HG02610 (cell line): ENCODE measurements at regions not wholly inside any gene's neighbourhood (a gene's known extent, or its start where the extent isn't known, plus 50 kb on each side); places are given as distances from the start of the nearest gene placed in this dataset.
"Not testable (repeated sequence)": the region's sequence is repeated elsewhere in the genome, so short reads cannot be mapped to it uniquely, and the experiment has no call there.

Source experiments
- ATAC-seq: cut with Tn5 transposase; IDR thresholded peaks from one replicate; pipeline ENCODE4 v1.9.1; 2021; ENCODE audit warnings: mild to moderate bottlenecking, moderate library complexity; ENCODE audit not compliant: unreplicated experiment

DNA sequence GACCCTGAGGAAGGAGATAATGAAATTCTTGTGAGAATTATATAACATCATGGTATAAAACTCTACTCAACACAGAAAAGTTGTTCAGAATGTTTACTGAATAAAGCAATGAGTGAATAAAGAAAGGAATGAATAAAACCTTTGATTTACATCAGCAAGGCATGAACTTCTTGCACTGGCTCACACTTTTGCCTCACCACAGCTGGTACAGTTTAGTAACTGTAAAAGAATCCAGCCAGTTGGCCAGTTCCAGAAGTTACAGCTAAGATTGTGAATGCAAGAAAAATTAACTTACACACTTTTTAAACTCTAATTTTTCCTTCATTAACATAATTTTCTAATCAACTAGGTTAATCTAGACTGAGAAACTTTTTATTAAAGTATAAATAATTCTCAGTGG, 490.9 kb downstream of the NFIB start:
- no peak for ATAC-seq

DNA sequence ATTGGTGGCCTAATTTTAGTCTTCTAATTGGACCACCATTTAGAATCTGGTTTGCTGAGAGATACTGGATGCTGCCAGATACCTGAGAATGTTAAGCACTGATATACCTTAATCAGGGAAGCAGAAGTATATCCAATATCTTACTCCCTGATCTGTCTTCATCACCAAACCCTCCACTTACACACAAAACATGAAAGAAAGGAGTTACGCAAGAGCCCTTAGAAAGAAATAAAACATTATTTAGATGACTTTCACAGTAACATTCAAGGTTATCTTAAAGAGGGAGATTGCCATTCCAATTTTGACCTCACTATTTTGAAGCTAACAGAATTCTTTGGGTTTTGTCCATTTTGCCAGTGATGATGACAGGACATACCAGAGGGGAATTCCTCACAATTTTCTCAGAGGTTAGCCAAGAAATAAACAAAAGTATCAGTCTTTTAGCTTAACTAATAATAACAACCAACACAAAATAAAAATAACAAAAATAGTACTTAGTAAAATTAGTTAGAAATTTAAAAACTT, 496.1 kb downstream of the NFIB start:
- no peak for ATAC-seq

- ATAC-seq, result no peak
Observed at GRCh38 chr9:13816837-13817236, 497.1 kb downstream of the NFIB start.

- ATAC-seq, result no peak
Observed at GRCh38 chr9:13814647-13815400, 499.1 kb downstream of the NFIB start.

- no peak for ATAC-seq
Observed at GRCh38 chr9:13811876-13812275, 502.1 kb downstream of the NFIB start.

DNA sequence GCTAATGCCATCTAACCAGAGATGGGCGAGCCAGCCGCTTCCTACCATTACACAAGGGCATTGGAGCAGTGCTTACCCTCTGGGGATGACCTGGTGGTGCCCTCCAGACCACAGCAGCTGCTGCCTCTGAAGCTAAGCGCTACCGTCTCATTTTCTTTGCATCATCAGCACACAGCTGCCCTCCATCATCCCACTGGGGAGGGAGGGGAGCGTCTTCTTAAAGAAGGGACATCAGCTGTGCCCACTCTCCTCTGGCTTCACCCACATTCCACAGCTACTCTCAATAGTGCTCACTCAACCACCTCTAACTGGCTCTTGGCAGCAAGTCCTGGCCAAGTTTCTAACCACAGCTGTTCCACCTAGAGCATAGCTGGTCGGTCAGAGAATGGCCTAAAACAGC, 503.4 kb downstream of the NFIB start:
- ATAC-seq, result no peak

GRCh38 chr9:13809401-13809800, 504.5 kb downstream of the NFIB start:
- ATAC-seq, result no peak

GRCh38 chr9:13807118-13807517, 506.8 kb downstream of the NFIB start:
- no peak for ATAC-seq

GRCh38 chr9:13806714-13807113, 507.2 kb downstream of the NFIB start:
- no peak for ATAC-seq

DNA sequence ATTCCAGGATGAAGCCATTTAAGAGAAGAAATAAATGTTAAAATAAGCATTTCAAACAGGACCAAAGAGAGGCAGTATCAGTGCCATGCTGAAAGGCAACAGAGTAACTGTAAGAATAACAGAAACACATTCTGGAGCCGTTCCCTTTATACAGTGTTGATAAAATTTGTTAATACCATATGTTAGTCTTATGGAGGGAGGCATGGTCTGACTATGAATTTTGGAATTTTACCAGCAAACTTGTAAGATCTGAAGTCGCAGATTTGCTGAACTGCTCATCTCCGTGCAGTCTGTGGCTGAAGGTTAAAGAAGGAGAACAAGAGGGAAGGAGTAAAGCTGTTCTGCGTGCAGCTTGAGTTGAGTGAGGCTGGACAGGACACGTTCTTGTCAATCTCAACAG, 508.4 kb downstream of the NFIB start:
- no peak for ATAC-seq

DNA sequence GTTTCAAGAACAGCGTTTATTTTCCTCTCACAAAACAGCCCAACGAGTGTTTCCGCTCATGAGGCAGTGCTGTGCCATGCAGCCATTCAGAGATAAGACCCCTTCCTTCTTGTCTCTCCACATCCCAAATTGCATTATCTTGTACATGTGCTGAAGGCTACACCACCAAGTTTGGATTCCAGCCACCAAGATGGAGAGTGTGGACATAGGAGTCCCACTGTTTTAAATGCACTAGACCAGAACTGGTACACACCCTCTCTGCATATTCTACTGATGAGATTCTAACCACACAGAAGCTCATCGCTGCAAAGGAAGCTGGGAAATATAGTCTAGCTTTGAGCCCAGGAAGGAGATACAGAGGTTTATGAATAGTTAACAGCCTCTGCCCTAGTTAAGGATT, 509.4 kb downstream of the NFIB start:
- ATAC-seq, result no peak

GRCh38 chr9:13800776-13801175, 513.2 kb downstream of the NFIB start:
- no peak for ATAC-seq

DNA sequence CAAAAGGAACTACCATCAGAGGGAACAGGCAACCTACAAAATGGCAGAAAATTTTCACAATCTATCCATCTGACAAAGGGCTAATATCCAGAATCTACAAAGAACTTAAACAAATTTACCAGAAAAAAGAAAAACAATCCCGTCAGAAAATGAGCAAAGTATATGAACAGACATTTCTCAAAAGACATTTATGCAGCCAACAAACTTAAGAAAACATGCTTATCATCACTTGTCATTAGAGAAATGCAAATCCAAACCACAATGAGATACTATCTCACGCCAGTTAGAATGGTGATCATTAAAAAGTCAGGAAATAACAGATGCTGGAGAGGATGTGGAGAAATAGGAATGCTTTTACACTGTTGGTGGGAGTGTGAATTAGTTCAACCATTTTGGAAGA, 516.2 kb downstream of the NFIB start:
- ATAC-seq, result not testable (repeated sequence)

DNA sequence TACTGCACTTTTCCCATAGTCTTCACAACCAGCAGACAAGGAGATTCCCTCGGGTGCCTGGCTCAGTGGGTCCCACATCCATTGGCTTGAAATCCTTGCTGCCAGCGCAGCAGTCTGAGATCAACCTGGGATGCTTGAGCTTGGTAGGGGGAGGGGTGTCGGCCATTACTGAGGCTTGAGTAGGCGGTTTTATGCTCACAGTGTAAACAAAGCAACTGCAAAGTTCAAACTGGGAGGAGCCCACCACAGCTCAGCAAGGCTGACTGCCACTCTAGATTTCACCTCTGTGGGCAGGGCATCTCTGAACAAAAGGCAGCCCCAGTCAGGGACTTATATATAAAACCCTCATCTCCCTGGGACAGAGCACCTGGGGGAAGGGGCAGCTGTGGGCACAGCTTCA, 512.3 kb upstream of the MPDZ start:
- ATAC-seq, result no peak

DNA sequence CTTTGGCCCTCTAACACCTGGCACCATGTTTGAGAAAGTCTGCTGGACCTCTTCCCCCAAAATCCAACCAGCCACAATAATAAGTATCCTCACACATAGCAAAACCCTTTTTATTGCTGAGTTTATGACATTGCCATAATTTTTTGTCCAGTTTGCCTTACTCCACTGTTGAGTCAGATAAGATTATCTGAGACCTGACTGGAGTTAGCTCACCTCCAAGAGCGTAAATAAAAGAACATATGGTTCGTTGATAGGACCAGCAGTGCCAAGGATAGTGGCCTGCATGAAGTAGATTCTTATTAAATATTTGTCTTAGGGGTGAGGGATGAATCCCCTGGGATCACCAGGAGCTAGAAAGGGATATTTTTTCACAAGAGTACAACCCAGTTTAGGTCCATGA, 510.6 kb upstream of the MPDZ start:
- no peak for ATAC-seq

- no peak for ATAC-seq
Observed at GRCh38 chr9:13787234-13787833, 507.8 kb upstream of the MPDZ start.

- ATAC-seq, result no peak
Observed at GRCh38 chr9:13786711-13787110, 507.2 kb upstream of the MPDZ start.

DNA sequence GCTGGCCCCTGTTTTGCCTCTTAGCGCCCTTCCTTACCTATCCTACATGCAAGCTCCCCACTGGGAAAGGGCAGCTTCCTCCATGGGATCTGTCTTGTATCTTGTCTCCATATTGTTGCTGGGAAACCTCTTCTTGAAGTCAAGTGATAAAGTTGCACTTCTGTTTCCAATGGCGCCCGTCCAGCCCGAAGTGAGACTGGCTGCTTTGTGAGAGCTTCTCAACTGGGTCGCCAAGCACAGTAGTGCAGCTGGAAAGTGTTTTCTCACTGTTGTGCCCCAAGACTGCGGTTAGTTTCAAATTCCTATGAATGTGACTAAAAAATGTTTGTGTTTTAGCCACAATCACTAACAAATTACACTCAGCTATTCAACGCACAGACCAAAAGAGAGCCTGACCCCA, 506.6 kb upstream of the MPDZ start:
- ATAC-seq, result no peak

DNA sequence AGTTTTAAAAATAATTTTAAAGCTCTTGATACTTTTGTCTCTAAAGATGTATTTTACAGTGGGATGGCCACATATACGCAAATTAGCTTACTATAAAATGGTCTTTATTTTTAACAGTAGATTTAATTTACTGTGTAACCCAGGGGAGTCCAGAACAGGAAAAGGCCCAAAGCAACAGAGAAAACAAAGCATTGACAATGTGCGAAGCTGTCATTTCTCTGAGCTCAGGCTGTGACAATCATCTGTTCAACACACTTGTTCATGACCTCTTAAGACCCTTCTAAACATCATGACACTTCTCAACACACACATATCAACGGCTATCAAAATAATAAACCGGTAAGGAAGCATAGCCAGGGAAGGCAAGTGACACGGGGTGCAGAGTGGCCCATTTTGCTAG, 499.6 kb upstream of the MPDZ start:
- ATAC-seq, result no peak

GRCh38 chr9:13778631-13779030, 499.1 kb upstream of the MPDZ start:
- ATAC-seq, result no peak

DNA sequence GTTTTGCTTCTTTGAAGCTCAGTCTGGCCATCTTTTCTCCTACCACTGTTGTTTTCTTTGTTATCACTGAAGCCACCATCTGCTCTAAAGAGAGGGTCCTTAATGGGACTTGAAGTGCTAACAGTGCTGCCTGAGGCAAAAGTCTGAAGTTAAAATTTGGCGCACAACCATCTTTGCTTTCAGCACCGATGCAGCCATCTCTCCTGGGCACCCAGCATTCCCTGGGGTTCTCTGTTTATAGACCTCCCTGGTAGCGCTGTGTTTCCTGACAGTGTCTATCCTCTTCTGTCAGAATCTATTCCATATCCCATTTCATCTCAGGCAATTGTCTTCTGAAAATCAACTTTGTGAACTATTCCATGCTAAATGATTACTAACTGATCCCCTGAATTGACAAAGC, 491.5 kb upstream of the MPDZ start:
- no peak for ATAC-seq

DNA sequence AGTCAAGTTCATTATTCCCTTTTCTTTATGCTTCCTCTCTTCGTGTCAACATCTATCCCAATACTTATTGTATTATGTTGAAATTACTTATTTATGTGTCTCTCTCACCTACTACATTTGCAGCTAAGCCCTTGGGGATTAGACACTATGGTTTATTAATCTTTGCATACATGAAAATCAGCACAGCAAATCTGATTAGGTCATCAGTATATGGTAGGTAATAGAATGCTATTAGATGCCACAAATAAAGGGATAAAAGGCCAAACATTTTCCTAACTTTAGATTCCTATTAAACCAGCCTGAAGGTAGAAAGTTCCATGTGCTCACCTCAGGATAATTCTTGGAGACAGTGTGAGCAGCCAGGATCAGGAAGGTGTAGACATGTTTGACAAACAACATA, 490.1 kb upstream of the MPDZ start:
- ATAC-seq, result no peak

DNA sequence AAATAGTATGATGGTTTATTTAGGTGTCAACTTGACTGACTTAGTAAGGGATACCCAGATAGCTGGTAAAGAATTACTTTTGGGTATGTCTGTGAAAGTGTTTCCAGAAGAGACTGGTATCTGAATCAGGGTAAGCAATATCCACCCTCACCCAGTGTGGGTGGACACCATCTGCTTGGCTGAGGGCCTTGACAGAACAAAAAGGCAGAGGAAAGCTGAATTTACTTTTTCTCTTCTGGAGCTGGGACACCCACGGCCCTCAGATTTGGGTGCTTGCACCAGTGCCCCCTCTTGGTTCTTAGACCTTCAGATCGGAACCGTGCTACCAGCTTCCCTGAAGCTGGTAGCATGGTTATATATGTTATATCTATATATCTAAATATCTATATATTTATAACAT, 489.5 kb upstream of the MPDZ start:
- no peak for ATAC-seq
